Astrocyte (in vitro differentiated cells and primary cell): ENCODE measurements at regions not wholly inside any gene's neighbourhood (a gene's known extent, or its start where the extent isn't known, plus 50 kb on each side); places are given as distances from the start of the nearest gene placed in this dataset.
"Not testable (repeated sequence)": the region's sequence is repeated elsewhere in the genome, so short reads cannot be mapped to it uniquely, and the experiment has no call there.

Source experiments
- DNase-seq: peaks from one replicate; pipeline ENCODE4 v3.0.0-alpha.2; 2010; ENCODE audit warnings: low read depth
- FAIRE-seq: peaks from 2 replicates; lab custom pipeline; 2011; peaks lifted over from hg19 to GRCh38; lab: Jason Lieb, UNC
- H2AFZ ChIP-seq: 2 replicates; pipeline ENCODE4 v1.6.0; 2012; ENCODE audit warnings: low read depth, low read length, inconsistent platforms
- H3K27ac ChIP-seq: 2 replicates; pipeline ENCODE4 v1.5.1; 2011; ENCODE audit warnings: low read depth, low read length, inconsistent platforms
- H3K27me3 ChIP-seq: 2 replicates; pipeline ENCODE4 v1.6.0; 2011; ENCODE audit warnings: low read length, inconsistent platforms; ENCODE audit not compliant: insufficient read depth
- H3K36me3 ChIP-seq: 2 replicates; pipeline ENCODE4 v1.5.1; 2011; ENCODE audit warnings: low read length, inconsistent platforms; ENCODE audit not compliant: insufficient read depth
- H3K4me1 ChIP-seq: 2 replicates; pipeline ENCODE4 v1.5.1; 2011; ENCODE audit warnings: low read length, inconsistent platforms; ENCODE audit not compliant: insufficient read depth
- H3K4me2 ChIP-seq: 2 replicates; pipeline ENCODE4 v1.6.0; 2012; ENCODE audit warnings: low read length, inconsistent platforms
- H3K4me3 ChIP-seq: 2 replicates; pipeline ENCODE4 v1.5.1; 2011; ENCODE audit warnings: low read depth, mild to moderate bottlenecking, low read length, inconsistent platforms; ENCODE audit not compliant: insufficient read depth
- H3K79me2 ChIP-seq: 2 replicates; pipeline ENCODE4 v1.6.0; 2012; ENCODE audit warnings: mild to moderate bottlenecking, low read length, inconsistent platforms; ENCODE audit not compliant: insufficient read depth
- H3K9ac ChIP-seq: 2 replicates; pipeline ENCODE4 v1.6.0; 2012; ENCODE audit warnings: mild to moderate bottlenecking, low read length, inconsistent platforms
- H3K9me3 ChIP-seq: 2 replicates; pipeline ENCODE4 v1.5.1; 2012; ENCODE audit warnings: low read depth, mild to moderate bottlenecking, low read length, inconsistent platforms; ENCODE audit not compliant: insufficient read depth
- H4K20me1 ChIP-seq: 2 replicates; pipeline ENCODE4 v1.6.0; 2012; ENCODE audit warnings: low read length, inconsistent platforms; ENCODE audit not compliant: insufficient read depth
- H3K27ac Mint-ChIP-seq: one replicate; pipeline ENCODE4 v1.8.0; 2021; ENCODE audit warnings: mild to moderate bottlenecking, mixed read lengths; ENCODE audit not compliant: unreplicated experiment
- H3K27me3 Mint-ChIP-seq: one replicate; pipeline ENCODE4 v1.8.0; 2021; ENCODE audit warnings: low read depth, mixed read lengths; ENCODE audit not compliant: unreplicated experiment
- H3K36me3 Mint-ChIP-seq: one replicate; pipeline ENCODE4 v1.8.0; 2021; ENCODE audit warnings: low read depth, mixed read lengths; ENCODE audit not compliant: unreplicated experiment
- H3K4me1 Mint-ChIP-seq: one replicate; pipeline ENCODE4 v1.8.0; 2021; ENCODE audit warnings: low read depth, mixed read lengths; ENCODE audit not compliant: unreplicated experiment
- H3K4me3 Mint-ChIP-seq: one replicate; pipeline ENCODE4 v1.8.0; 2021; ENCODE audit warnings: mild to moderate bottlenecking, moderate library complexity, mixed read lengths; ENCODE audit not compliant: unreplicated experiment
- H3K9me3 Mint-ChIP-seq: one replicate; pipeline ENCODE4 v1.8.0; 2021; ENCODE audit warnings: mild to moderate bottlenecking, mixed read lengths; ENCODE audit not compliant: unreplicated experiment
- EZH2 ChIP-seq: IDR thresholded peaks from 2 replicates; pipeline ENCODE4 v1.6.1; 2012; ENCODE audit warnings: mild to moderate bottlenecking, low read length, inconsistent platforms; ENCODE audit not compliant: insufficient read depth
- TF ChIP-seq, protein P1 (sequence below): IDR thresholded peaks from 2 replicates; pipeline ENCODE4 v1.5.1; 2011; ENCODE audit warnings: low read depth, mild to moderate bottlenecking, inconsistent platforms, low read length, moderate library complexity; ENCODE audit not compliant: insufficient read depth

GRCh38 chr4:13731019-13731418 lies 103.5 kb upstream of the BOD1L1 start:
- Mint-ChIP-seq H3K9me3 (peaks cover 2% of the 10 kb centered on the region), H3K27ac (no peak overlapping the region), H3K4me1 (no peaks in the 10 kb centered on the region), H3K4me3 (no peak overlapping the region), H3K27me3 (peaks cover 2% of the 10 kb centered on the region), H3K36me3 (no peaks in the 10 kb centered on the region)
- no peak overlapping the region for H3K4me3 ChIP-seq
- H3K4me1 ChIP-seq: no peaks in the 10 kb centered on the region
- H3K9me3 ChIP-seq: no peaks in the 10 kb centered on the region
- no peaks in the 10 kb centered on the region for H3K79me2 ChIP-seq
- TF ChIP-seq, protein P1, sequence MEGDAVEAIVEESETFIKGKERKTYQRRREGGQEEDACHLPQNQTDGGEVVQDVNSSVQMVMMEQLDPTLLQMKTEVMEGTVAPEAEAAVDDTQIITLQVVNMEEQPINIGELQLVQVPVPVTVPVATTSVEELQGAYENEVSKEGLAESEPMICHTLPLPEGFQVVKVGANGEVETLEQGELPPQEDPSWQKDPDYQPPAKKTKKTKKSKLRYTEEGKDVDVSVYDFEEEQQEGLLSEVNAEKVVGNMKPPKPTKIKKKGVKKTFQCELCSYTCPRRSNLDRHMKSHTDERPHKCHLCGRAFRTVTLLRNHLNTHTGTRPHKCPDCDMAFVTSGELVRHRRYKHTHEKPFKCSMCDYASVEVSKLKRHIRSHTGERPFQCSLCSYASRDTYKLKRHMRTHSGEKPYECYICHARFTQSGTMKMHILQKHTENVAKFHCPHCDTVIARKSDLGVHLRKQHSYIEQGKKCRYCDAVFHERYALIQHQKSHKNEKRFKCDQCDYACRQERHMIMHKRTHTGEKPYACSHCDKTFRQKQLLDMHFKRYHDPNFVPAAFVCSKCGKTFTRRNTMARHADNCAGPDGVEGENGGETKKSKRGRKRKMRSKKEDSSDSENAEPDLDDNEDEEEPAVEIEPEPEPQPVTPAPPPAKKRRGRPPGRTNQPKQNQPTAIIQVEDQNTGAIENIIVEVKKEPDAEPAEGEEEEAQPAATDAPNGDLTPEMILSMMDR: no peak
- no peak for TF ChIP-seq EZH2
- no peak overlapping the region for H2AFZ ChIP-seq
- no peak overlapping the region for H3K4me2 ChIP-seq
- no peaks in the 10 kb centered on the region for H3K27me3 ChIP-seq
- H3K36me3 ChIP-seq: no peaks in the 10 kb centered on the region
- H3K9ac ChIP-seq: no peak overlapping the region
- no peak for FAIRE-seq
- H4K20me1 ChIP-seq: no peaks in the 10 kb centered on the region
- no peak for DNase-seq
- H3K27ac ChIP-seq: no peak overlapping the region

DNA sequence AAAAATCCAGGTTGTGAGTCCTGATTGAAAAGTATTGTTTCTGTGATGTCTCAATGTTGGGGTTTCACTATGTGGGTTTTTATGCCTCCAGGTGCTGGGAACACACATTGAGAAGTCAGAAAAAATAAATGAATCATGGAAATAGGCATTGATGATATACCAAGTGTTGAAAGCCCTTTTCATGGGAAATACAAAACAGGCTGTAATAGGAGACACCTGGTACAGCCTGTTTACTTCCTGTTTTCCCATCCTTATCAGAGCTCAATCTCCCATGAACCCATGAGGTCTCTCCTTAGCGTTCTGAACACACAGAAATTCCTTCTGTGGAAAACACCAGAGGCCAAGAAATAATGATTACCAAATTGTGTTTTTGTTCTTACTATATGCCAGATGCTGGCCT lies 106.3 kb upstream of the BOD1L1 start:
- H3K27ac ChIP-seq: no peak overlapping the region
- Mint-ChIP-seq H3K4me1 (no peaks in the 10 kb centered on the region), H3K27ac (no peak overlapping the region), H3K36me3 (no peaks in the 10 kb centered on the region), H3K4me3 (no peak overlapping the region), H3K9me3 (peaks cover 2% of the 10 kb centered on the region), H3K27me3 (no peaks in the 10 kb centered on the region)
- H3K4me2 ChIP-seq: no peak overlapping the region
- H3K9ac ChIP-seq: no peak overlapping the region
- FAIRE-seq (no peak), DNase-seq (no peak)
- TF ChIP-seq EZH2: no peak
- TF ChIP-seq, protein P1: no peak
- H3K36me3 ChIP-seq: no peaks in the 10 kb centered on the region
- H4K20me1 ChIP-seq: no peaks in the 10 kb centered on the region
- no peaks in the 10 kb centered on the region for H3K27me3 ChIP-seq
- no peaks in the 10 kb centered on the region for H3K9me3 ChIP-seq
- no peak overlapping the region for H2AFZ ChIP-seq
- H3K4me1 ChIP-seq: no peaks in the 10 kb centered on the region
- H3K79me2 ChIP-seq: no peaks in the 10 kb centered on the region
- H3K4me3 ChIP-seq: no peak overlapping the region

- Histone ChIP-seq H4K20me1 (no peaks in the 10 kb centered on the region), H3K79me2 (no peaks in the 10 kb centered on the region), H3K27me3 (peaks cover 3% of the 10 kb centered on the region), H3K4me1 (no peaks in the 10 kb centered on the region), H3K4me3 (no peak overlapping the region), H3K9me3 (no peaks in the 10 kb centered on the region), H3K9ac (no peak overlapping the region), H2AFZ (no peak overlapping the region), H3K27ac (no peak overlapping the region), H3K36me3 (no peaks in the 10 kb centered on the region), H3K4me2 (no peak overlapping the region)
- TF ChIP-seq, protein P1: no peak
- no peak for TF ChIP-seq EZH2
- no peak overlapping the region for H3K4me3 Mint-ChIP-seq
- no peak overlapping the region for H3K27ac Mint-ChIP-seq
- H3K4me1 Mint-ChIP-seq: no peaks in the 10 kb centered on the region
- H3K9me3 Mint-ChIP-seq: no peaks in the 10 kb centered on the region
- H3K27me3 Mint-ChIP-seq: peaks cover 18% of the 10 kb centered on the region
- DNase-seq (no peak), FAIRE-seq (no peak)
- no peaks in the 10 kb centered on the region for H3K36me3 Mint-ChIP-seq
Observed at GRCh38 chr4:13750594-13750993, 123.1 kb upstream of the BOD1L1 start.

DNA sequence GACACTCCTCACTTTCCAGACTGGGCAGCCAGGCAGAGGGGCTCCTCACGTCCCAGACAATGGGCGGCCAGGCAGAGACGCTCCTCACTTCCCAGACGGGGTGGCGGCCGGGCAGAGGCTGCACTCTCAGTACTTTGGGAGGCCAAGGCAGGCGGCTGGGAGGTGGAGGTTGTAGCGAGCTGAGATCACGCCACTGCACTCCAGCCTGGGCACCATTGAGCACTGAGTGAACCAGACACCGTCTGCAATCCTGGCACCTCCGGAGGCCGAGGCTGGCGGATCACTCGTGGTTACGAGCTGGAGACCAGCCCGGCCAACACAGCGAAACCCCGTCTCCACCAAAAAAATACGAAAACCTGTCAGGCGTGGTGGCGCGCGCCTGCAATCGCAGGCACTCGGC lies 134.1 kb upstream of the BOD1L1 start:
- H3K79me2 ChIP-seq, FAIRE-seq, H3K27me3 ChIP-seq, H4K20me1 ChIP-seq, H3K4me3 Mint-ChIP-seq, H3K9me3 ChIP-seq, H3K27ac ChIP-seq, H3K4me1 ChIP-seq, H3K9ac ChIP-seq, H3K4me3 ChIP-seq, DNase-seq, H3K36me3 ChIP-seq, H3K36me3 Mint-ChIP-seq, H3K4me2 ChIP-seq, H3K4me1 Mint-ChIP-seq, H3K27ac Mint-ChIP-seq, H3K27me3 Mint-ChIP-seq, H2AFZ ChIP-seq: not testable (repeated sequence)
- peaks cover 26% of the 10 kb centered on the region for H3K9me3 Mint-ChIP-seq
